ENCODE measurements at regions not wholly inside any gene's neighbourhood (a gene's known extent, or its start where the extent isn't known, plus 50 kb on each side); places are given as distances from the start of the nearest gene placed in this dataset.
"Not testable (repeated sequence)": the region's sequence is repeated elsewhere in the genome, so short reads cannot be mapped to it uniquely, and the experiment has no call there.

DNA sequence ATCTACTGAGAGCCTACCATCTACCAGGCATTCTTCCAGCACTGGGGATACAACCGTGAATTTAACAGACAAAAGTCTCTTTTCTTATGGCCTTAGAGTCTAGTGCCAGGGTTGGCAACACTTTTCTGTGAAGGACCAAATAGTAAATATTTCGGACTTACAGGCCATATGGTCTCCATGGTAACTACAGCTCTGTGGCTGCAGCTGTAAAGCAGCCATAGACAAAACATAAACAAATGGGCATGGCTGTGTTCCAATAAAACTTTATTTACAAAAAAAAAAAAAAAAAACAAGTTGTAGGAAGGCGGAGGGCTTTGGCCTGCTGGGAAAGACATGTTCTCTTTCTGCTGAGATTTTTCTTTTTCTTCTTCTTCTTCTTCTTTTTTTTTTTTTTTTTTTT is 98.7 kb downstream of the ABCC12 start:
- no peak for DNase-seq (ENCODE audit: low read depth)

DNA sequence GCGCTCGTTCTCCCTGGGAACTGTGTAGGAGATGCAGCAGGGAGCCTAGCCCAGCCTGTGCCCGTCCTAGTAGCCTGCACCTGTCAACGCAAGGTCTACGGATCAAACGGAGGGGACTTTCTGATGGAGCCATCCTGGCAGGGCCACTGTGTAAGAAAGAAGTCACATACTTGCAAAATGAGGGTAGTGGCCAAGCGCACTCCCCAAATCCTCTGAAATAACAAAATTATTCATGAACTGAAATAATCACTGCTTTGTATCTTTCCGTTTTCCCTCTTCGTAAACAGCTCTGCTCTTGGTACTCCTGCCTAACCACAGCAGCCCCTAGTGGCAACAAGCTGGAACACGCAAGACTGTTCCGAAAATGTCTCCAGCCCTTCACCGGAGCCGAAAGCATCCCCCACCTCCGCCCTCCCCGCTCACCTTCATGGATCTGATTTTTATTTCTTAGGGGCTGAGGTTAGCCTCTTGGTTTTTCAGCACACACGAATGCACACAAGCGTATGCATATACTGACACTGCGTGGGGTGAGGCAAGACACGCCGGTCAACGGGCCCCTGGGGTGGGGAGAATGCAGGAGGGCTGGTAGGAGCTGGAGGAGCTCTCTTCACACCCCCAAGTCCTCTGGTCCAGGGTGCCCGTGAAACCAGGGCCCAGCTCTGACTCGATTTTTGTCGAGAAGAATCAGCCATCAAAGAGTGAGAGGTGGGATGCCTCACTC is 100.8 kb downstream of the ABCC12 start:
- peak; percentile 39 for DNase-seq (ENCODE audit: low read depth)

DNA sequence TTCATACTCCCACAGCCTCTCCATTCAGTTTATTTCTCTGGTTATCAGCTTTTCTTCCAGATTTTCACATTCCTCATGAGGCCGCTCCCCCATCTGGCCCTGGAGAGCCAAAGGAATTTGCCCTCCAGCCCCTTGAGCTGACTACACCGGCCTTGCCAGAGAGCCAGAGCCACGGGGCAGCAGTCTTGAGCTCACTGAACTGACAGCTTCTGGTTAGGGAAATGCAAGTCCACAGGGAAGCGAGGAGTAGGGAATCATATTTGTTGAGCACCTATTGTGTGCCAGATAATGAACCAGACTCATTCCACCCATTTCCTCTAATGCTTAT is 102.4 kb downstream of the ABCC12 start:
- peak; percentile 12 for DNase-seq (ENCODE audit: low read depth)

DNA sequence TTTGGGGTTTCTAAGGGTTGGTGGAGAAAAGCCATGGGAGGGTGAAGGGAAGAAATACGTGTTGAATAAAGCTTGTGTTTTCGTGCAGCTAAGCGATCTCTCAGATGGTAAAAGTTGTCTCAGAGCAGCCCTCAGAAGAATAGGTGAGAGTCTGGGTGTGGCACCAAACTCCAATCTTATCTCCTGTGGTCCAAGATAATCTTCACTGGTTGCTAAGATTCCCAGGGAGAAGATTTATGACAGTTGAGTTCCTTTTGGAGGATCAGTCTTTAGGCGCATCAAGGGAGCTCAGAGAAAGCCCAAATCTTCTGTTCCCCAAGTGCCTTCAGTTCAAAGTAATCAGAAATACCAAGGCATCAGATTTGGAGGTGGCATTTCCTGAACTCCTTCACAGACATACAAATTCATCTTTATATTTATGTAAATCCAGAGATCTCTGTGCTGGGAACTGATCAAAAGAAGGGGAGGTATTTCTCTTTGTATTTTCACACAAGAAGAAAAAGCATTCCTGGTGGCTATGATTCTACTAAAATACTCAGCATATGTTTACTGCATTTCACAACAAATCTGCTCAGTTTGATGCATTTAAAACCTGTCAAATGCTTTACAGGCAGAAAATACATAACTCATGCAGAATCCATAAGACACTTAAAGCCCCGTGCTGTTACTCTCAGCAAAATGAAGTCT is 102.9 kb downstream of the ABCC12 start:
- DNase-seq (ENCODE audit: low read depth) = no peak

DNA sequence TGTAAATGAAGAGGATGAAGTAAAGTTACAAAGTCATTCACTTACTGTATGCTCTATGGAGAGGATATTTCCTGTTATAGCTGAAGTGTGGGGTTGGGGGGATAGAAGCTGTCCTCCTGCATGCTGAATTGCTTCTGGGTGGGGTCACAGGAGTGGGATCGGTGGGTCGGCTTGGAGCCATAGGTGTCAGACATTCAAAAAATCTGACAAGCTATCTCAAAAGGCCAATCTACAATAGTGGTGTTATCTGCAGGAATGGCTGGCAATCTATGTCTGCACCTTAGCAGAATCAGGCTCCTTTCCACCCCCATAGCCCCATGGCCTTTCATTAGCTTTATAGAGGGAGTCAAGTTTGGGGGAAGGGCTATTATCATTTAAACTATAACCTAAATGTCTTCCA is 104.9 kb downstream of the ABCC12 start:
- no peak for DNase-seq (ENCODE audit: low read depth)

DNA sequence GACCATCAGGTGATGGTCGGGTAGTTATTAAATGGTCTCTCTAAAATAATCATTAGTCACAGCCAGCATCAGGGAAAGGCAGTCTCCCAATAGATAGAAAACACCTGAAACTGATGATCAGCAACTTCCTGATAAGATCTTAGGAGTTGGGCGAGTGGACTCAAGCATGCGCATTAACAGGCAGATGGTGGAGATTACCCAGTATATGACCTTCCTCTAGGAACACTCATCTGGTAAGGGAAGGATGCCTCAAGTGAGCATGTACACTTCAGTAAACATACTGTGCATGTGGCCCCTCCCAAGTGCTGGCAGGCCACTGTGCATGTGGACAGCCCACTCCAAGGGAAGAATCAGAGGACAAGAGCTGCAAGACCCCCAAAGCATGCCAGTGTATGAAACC is 105.9 kb downstream of the ABCC12 start:
- no peak for DNase-seq (ENCODE audit: low read depth)

DNA sequence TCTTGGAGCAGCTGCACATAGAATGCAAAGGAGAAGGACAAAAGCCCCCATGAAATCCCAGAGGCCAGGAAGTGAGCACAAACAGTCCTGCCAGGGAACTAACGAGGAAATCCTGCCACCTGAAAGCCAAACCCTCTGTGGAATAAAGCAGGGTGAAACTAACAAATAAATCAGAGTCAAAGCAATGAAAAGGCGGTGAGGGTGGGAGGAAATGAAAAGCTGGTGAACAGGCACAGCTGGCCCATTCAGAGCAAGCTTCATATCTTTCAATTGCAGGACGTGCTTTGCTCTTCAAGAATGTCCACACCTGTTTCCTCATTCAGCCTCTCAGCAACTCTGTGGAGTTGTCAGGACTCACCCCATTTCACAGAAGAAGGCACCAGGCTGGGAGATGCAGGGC is 108.1 kb downstream of the ABCC12 start:
- DNase-seq (ENCODE audit: low read depth) = no peak

DNA sequence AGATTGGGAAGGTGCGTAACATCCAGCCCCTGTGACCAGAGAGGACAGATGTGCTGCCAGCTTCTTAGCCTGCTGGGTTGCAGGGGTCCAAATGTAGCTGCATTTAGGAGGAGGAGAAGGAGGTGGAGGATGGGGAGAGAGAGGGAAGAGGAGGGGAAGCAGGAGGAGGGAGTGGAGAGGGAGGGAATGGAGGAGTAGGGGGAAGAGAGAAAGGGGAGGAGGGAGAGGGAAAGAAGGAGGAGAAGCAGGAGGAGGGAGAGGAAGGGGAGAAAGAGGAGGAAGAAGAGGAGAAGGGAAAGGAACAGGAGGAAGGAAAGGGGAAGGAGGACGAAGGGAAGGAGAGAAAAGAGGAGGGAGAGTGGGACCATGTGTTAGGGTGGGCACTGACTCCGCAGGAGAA is 108.6 kb downstream of the ABCC12 start:
- DNase-seq (ENCODE audit: low read depth) = no peak

DNA sequence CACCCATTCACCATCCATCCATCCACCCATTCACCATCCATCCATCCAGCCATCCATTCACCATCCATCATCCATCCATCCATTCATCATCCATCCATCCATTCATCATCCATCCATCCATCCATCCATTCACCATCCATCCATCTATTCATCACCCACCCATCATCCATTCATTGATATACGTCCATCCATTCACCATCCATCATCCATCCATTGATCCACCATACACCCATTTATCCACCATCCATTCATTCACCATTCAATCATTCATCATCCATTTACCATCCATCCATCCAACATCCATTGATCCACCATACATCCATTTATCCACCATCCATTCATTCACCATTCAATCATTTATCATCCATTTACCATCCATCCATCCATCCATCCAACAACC is 111.7 kb downstream of the ABCC12 start:
- DNase-seq (ENCODE audit: low read depth) = no peak

DNA sequence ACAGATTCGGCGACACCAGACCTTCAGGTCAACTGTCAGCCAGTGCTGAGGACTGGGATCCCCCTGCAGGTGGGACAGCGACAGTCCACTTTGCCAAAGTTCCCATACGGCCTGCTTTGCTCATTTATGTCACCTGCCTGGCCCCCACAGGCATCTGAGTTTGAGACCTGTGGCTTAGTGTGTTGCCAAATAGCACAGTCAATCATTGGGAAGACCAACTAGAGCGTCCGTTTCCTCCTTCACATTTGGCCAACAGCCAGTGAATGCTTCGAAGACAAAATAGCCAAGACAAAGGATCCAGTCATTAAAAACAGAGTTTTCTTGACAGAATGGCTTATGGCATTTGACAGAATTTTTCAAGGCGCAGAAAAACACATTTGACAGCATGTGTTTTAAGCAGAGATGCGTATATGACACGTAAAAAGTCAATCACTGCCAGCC is 113.8 kb downstream of the ABCC12 start:
- DNase-seq (ENCODE audit: low read depth) = no peak

DNA sequence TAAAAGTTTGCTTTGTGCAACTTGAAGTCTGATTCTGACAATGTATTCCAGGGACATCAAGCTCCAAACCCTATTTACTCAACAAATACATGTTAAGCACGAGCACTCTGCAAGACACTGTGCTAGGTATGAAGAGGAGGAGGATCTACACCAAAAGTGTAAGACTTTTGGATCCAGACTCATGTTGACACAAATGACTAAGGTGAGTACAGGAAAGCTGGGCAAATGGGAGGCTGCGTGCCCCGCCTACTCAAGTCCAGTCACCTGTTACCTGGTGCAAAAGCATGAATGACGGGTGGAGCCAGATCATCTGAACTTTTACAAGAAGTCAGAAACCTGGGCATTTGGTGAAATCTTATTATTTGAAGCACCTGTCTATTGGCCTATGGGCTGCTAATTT is 120.7 kb downstream of the ABCC12 start:
- DNase-seq (ENCODE audit: low read depth) = no peak

DNA sequence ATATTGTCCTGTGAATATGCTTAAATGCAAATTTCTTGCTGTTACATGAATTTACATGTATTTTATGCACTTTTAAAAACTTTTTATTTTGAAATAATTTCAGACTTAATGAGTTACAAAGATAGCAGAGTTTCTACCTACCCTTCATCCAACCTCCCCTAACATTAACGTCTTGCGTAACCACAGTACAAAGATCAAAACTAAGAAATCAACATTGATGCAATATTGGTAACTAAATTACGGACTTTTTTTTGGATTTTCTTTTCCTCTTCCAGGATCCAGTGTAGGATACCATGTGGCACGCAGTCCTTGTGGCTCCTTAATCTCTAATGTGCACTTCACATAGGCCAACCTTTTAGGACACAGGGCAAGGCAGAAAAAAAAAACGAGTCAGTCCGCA is 124.9 kb downstream of the ABCC12 start:
- no peak for DNase-seq (ENCODE audit: low read depth)

DNA sequence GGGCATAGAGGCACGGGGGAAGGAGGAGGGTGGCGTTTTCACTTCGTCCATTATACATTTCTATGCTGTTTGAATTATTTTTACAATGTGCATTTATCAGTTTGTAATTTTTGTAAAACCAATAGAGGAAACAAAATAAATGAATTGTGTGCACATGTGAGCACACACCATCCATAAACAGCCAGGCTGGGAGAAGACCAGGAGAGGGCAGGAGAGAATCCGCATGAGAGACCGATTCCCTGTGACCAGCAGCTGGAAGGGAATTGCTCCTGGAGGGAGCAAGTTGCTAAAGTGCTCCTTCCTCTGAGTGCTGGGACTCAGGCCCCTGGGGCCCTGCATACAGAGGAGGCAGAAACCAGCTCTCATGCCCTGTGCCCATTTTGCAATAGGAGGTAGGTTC is 126.0 kb downstream of the ABCC12 start:
- no peak for DNase-seq (ENCODE audit: low read depth)

DNA sequence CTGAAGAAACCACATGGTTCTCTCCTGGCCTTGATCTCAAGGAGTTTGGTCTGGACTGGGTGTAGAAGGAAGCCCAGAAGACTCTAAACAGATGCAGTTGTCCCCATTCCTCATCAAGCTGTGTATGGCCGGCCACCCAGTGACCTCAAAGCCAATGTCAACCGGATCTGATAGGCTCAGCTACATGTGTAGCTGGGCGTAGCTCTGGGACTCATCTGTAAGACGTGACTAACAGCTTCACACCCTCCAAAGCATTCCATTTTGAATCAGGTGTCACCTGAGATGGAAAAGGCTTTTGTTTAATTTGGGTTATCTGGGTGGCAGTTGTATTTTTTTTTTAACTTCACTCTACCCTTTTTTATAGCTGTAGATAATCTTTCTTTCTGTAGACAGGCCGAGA is 130.4 kb downstream of the ABCC12 start:
- no peak for DNase-seq (ENCODE audit: low read depth)

DNA sequence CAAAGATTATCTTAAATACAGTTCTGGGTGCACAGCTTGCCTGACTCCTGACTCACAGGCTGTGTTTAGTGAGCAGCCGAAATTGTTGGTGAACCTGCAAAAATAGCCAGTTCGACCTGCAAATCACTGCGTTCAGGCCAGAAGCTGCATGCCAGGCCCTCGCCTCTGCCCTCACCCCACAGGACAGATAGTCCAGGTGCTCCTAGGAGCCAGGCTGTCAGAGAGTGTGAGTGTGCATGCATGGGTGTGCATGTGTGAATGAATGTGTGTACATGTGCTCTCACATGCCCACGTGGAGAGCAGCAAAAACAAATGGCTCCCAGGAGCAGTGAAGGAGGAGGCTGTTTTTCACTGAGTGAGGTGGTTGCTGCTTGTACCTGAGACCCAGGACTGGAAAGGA is 131.8 kb downstream of the ABCC12 start:
- DNase-seq (ENCODE audit: low read depth) = no peak

DNA sequence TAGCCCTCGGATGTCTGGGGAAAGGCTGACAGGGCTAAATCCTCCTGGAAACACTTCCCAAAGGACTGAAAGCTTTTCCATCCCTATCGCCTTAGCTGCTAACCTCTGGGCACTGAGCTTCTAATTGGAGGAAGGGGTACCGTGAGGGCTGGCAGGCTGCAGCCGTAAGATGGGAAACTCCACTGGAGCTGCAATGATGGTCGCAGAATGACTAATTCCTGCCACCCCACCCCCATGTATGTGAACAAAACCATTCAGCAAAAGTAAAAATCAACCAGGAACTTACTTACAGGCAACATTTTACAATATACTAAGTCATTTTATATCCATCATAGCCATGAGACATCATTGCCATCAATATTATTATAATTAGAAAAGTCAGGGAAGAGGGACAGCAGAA is 133.3 kb downstream of the ABCC12 start:
- no peak for DNase-seq (ENCODE audit: low read depth)

DNA sequence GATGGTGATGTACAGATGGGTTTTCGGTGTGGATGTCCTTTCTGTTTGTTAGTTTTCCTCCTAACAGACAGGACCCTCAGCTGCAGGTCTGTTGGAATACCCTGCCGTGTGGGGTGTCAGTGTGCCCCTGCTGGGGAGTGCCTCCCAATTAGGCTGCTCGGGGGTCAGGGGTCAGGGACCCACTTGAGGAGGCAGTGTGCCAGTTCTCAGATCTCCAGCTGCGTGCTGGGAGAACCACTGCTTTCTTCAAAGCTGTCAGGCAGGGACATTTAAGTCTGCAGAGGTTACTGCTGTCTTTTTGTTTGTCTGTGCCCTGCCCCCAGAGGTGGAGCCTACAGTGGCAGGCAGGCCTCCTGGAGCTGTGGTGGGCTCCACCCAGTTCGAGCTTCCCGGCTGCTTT is 135.2 kb downstream of the ABCC12 start:
- not testable (repeated sequence) for DNase-seq (ENCODE audit: low read depth)

DNA sequence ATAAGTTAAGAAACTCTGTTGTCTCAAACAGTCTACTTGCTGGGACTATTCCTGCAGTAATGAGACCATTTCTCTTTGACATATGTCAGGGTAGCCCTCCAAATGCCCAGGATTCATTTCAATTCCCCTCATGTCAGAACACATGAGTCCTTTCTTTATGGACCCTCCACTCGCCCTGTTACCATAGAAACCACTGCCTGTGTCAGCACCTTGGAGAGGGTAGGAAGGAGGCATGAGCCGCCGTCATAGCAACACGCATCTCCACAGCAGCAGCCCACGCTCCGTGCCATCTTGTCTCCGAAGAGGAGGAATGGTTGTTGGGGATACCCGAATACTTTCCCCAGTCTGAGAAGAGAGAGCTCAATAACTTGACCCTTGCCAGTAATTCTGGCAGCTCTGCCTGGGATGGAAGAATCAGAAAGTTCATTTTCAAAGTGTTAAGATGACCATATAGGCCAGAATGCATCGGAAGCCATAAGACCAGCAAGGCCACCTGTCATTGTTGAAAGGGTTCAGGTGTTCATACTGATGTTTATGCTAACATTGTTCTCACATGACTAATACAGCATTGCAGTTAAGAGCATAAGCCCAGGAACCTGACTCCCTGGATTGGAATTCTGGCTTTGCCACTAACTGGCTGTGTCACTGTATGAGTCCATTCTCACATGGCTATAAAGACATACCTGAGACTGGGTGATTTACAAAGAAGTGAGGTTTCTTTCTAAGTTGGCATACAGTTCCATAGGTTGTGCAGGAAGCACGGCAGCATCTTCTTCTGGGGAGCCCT is 141.3 kb downstream of the ABCC12 start:
- peak; percentile 26 for DNase-seq (ENCODE audit: low read depth)

DNA sequence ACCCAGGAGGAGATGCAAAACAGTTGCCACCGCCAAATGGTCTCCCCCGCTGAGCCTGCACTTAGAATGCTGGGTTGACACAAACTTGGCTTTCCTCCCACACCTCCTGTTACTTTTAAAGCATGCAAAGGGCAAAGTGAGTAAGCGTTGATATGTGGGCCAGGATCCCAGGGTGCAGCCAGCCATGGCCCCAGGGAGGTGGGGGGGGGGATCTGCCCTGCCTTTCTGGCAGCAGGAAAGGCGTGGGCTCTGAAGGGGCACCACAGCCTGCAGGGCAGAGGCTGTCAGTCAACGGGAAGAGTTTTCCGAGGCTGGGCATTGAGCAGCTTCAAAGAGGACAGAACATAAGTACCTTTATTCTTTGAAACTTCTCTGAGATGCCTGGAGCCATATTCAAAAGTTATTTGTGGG is 142.3 kb downstream of the ABCC12 start:
- DNase-seq (ENCODE audit: low read depth) = peak; percentile 29

DNA sequence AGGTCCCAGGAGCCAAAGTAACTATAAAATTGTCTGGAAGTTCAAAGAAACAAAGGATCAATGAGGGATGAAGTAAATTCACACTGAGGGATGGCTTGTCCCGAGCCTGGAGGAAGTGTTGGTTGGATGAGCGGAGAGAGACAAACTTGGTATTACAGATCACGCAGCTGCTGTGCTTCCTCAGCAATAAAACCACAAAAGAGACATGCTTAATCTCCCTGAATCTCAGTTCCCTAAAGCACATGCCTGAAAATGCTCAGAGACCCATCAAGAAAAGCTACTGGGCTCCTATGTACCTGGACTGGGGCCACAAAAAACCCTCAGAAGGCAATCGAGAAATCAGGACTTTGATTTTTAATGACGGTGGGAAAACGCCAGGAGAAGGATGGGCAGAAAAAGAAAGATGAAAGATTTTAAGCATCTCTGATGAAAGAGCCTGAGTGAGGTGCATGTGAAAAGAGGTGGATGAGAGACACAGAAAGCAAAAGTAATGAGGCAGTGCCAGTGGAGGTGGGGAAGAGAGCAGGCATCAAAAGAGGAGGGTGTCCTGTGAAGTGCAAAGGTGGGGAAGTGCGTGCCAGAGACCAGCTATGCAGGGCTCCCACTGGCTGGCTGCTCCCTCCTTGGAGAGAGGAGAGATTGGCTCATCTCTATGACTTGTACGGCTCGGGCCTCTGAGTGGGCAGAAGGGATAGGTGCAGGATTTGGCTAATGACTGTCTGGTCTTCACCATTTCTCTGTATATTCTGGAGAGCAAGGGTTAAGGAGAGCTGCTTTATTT is 143.7 kb downstream of the ABCC12 start:
- DNase-seq (ENCODE audit: low read depth) = peak; percentile 71

DNA sequence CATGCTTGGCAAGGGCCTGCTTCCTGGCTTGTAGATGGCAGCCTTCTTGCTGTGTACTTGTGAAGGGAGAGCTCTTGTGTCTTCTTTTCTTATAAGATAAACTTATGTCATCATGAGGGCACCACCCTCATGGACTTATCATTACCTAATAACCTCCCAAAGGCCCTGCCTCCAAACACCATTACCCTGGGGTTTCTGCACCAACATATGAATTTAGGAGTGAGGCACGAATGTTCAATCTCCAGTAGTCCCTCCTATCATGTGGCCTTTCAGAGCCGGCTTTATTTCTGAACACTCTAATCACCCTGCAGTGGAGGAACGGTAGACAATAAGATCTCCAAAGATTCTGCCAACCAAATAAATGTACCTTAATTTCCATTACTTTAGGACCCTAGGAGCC is 144.3 kb downstream of the ABCC12 start:
- no peak for DNase-seq (ENCODE audit: low read depth)

DNA sequence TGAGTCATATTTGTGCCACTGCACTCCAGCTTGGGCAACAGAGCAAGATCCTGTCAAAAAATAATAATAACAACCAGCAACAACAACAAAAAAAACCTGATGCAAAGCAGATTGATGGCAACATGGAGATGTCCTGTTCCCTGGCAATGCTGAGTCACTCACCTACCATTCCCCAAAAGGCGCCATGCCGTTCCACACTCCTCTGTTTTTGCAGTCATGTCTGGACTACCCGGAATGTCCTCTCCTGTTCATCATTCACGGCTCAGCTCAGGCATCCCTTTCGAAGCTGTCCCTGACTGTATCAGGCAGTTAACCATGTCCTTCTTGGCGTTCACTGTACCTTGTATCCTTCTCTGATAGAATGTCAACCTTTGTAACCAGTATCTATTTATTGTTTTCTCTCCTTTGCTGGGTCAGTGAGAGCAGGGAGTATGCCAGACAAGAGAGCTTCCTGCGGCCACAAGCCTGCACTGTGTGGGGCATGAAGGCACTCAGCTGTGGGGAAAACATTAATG is 147.7 kb downstream of the ABCC12 start:
- DNase-seq (ENCODE audit: low read depth) = no peak

Measured in LHCN-M2 (cell line).